Esophagus squamous epithelium (tissue), 4 donors: ENCODE measurements at regions not wholly inside any gene's neighbourhood (a gene's known extent, or its start where the extent isn't known, plus 50 kb on each side); places are given as distances from the start of the nearest gene placed in this dataset.

Source experiments
- POLR2A ChIP-seq, 4 donors: fragments of 450-650 bp; IDR thresholded peaks; one replicate each; pipeline ENCODE4 v1.6.1; 2017; ENCODE audit warnings: antibody characterized with exemption in 4 of 4, mild to moderate bottlenecking in 4 of 4, moderate library complexity in 3 of 4
- TF ChIP-seq, protein P1 (sequence below), 6 experiments: fragments of 450-650 bp in 4 of 6; fragments of 200-600 bp in 2 of 6; sonication (generic) in 2 of 6; IDR thresholded peaks; one replicate each; pipeline ENCODE4 v1.5.1; 2016 to 2019; ENCODE audit warnings: antibody characterized with exemption in 6 of 6, mild to moderate bottlenecking in 4 of 6, moderate library complexity in 4 of 6

GRCh38 chr13:71056581-71056980 is 810.4 kb downstream of the DACH1 start:
- TF ChIP-seq, protein P1, sequence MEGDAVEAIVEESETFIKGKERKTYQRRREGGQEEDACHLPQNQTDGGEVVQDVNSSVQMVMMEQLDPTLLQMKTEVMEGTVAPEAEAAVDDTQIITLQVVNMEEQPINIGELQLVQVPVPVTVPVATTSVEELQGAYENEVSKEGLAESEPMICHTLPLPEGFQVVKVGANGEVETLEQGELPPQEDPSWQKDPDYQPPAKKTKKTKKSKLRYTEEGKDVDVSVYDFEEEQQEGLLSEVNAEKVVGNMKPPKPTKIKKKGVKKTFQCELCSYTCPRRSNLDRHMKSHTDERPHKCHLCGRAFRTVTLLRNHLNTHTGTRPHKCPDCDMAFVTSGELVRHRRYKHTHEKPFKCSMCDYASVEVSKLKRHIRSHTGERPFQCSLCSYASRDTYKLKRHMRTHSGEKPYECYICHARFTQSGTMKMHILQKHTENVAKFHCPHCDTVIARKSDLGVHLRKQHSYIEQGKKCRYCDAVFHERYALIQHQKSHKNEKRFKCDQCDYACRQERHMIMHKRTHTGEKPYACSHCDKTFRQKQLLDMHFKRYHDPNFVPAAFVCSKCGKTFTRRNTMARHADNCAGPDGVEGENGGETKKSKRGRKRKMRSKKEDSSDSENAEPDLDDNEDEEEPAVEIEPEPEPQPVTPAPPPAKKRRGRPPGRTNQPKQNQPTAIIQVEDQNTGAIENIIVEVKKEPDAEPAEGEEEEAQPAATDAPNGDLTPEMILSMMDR (IDR thresholded peaks at IDR 0.05): no peak
- TF ChIP-seq POLR2A (IDR thresholded peaks at IDR 0.05): no peak
